ENCODE measurements at regions not wholly inside any gene's neighbourhood (a gene's known extent, or its start where the extent isn't known, plus 50 kb on each side); places are given as distances from the start of the nearest gene placed in this dataset.
"Not testable (repeated sequence)": the region's sequence is repeated elsewhere in the genome, so short reads cannot be mapped to it uniquely, and the experiment has no call there.

DNA sequence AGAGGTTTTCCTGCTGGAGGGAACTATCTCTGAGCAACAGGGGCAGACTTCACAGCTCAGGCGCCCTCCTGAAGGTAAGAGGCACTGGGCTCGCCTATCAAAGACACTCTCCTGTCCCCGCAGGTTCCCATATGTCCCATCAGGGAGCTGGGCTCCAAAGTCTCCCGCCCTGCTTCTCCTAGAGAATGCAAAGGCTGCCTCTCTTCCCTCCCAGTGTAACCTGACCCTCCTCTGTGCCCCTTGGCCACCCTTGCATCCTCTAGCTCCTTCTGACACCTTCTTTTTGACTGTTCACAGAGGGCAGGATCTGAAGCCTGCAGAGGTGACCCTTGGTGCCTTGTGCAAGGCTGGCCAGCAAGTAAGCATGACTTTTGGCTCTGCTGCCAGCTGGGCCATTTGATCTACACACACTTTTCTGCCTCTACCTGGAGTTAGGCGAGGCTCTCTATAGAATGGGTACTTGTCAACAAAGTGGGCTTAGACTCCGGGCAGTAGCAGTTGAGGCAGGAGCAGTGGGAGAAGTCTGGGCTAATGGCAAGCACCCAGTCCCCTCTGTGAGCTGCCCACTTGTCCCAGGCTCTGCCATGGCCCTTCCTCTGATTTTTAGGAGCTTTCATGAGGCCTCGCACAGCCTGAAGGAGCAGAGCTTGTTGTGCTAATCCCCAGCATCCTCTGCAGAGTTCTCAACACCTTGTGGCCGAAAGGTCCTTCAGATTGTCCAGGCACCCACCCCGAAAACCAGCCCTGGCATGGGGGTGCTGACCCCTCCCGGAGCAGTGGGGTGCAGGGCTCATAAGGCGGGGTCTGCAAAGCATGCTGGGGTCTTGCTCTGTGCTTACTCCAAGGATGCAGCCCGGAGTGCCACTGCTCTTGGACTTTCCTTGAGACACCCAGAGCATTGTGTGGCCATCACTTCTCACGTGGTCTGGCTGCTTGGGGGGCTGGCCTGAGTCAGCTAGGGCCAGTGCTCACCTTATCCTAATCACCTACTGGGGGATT, 122.9 kb downstream of the METRNL start:
- TF ChIP-seq EP300 (IDR thresholded peaks at IDR 0.05) (no peak), POLR2A (IDR thresholded peaks at IDR 0.05) (no peak), POLR2AphosphoS5 (IDR thresholded peaks at IDR 0.05) (no peak)
- TF ChIP-seq, protein P1, sequence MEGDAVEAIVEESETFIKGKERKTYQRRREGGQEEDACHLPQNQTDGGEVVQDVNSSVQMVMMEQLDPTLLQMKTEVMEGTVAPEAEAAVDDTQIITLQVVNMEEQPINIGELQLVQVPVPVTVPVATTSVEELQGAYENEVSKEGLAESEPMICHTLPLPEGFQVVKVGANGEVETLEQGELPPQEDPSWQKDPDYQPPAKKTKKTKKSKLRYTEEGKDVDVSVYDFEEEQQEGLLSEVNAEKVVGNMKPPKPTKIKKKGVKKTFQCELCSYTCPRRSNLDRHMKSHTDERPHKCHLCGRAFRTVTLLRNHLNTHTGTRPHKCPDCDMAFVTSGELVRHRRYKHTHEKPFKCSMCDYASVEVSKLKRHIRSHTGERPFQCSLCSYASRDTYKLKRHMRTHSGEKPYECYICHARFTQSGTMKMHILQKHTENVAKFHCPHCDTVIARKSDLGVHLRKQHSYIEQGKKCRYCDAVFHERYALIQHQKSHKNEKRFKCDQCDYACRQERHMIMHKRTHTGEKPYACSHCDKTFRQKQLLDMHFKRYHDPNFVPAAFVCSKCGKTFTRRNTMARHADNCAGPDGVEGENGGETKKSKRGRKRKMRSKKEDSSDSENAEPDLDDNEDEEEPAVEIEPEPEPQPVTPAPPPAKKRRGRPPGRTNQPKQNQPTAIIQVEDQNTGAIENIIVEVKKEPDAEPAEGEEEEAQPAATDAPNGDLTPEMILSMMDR (IDR thresholded peaks at IDR 0.05) = no peak
- WGBS, 5 donors = 84 to 88% (median 87%) methylated on average over 8 to 13 of the region's 13 CpGs
- Histone ChIP-seq H3K4me1 (peaks cover 14 to 57% (median 15%) of the 10 kb centered on the region in 4 donors), H3K27me3 (no peaks in the 10 kb centered on the region), H3K9me3 (no peaks in the 10 kb centered on the region), H3K4me3 (no peak overlapping the region), H3K27ac (peak overlapping the region; percentile 14 to 81 (median 78)), H3K36me3 (no peaks in the 10 kb centered on the region)
- peak in 1 of 2 donors; percentile 25 for DNase-seq
- intact Hi-C loops (cut with DNase I; ENCODE audit: low total_unique reads) = no loop called here

DNA sequence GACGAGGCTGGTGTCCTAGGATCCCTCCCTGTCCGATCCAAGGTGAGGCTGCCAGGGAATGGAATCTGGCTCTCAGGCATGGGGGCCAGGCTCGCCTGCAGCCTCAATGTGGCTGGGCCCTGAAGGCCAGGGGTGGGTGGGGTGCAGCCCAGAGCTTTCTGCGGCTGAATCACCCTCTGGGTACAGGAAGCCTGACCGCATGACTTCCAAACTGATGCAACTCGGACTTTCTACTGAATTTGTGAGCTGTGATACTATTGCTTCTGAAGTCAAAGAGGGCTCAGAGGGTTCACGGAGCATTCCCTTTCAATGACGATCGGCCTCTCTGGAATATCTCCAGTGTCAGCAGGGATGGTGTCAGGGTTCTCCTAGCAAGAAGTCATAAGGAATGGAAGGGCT, 123.7 kb downstream of the METRNL start:
- Histone ChIP-seq H3K4me3 (no peak overlapping the region), H3K27ac (peak overlapping the region; percentile 14 to 81 (median 78)), H3K36me3 (no peaks in the 10 kb centered on the region), H3K27me3 (no peaks in the 10 kb centered on the region), H3K9me3 (no peaks in the 10 kb centered on the region), H3K4me1 (peaks cover 14 to 56% (median 15%) of the 10 kb centered on the region in 4 donors)
- TF ChIP-seq POLR2A (IDR thresholded peaks at IDR 0.05) (no peak), POLR2AphosphoS5 (IDR thresholded peaks at IDR 0.05) (peak in 1 of 3 donors; percentile 19)
- peak in 1 of 2 donors; percentile 37 for DNase-seq
- intact Hi-C loops (cut with DNase I; ENCODE audit: low total_unique reads) = no loop called here
- WGBS, 5 donors = 71 to 81% (median 80%) methylated on average over 8 to 9 of the region's 9 CpGs

DNA sequence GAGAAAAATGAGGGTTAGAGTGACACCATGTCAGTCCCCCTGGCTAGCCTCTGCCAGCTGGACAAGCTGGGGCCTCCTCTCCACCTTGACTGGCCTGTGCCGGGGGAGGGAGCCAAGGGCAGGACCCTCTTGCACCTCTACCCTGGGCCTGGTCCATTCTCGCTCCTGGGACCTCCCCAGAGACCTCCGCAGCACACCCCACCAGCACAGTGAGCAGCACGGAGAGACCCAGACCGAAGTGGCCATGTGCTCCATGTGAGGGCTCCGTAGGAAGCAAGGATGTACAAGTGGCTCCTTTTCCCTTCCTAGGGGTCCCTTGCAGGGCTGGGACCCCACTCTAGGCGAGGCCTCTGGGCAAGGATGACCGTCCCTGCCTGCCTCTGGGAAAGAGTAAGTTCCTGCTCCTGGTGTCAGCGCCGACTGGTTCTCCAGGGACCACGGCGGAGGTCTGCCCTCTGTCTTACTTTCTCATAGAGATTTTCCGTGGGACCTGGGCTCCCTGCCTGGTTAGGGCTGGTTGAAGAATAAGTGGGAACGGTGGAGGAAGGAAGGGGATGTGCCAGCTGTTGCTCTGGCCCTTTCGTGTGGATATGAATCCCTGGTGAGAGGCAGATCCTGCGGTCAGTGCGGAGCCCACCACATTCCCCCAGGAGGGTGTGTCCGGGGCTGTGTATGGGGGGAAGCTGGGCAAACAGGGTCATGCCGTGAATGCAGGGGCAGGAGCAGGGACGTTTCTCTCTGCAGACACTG, 124.2 kb downstream of the METRNL start:
- WGBS, 5 donors = 74 to 82% (median 75%) methylated on average over 16 to 20 of the region's 20 CpGs
- peak overlapping the region in 4 of 5 donors; percentile 67 to 81 (median 78) for H3K27ac ChIP-seq
- no peaks in the 10 kb centered on the region for H3K36me3 ChIP-seq
- DNase-seq = peak in 1 of 2 donors; percentile 25
- H3K9me3 ChIP-seq = no peaks in the 10 kb centered on the region
- H3K27me3 ChIP-seq = no peaks in the 10 kb centered on the region
- TF ChIP-seq POLR2A (IDR thresholded peaks at IDR 0.05) = no peak
- TF ChIP-seq EP300 (IDR thresholded peaks at IDR 0.05) = no peak
- TF ChIP-seq, protein P1 (IDR thresholded peaks at IDR 0.05) = no peak
- TF ChIP-seq POLR2AphosphoS5 (IDR thresholded peaks at IDR 0.05) = no peak
- no peak overlapping the region for H3K4me3 ChIP-seq
- intact Hi-C loops (cut with DNase I; ENCODE audit: low total_unique reads) = no loop called here
- H3K4me1 ChIP-seq = peaks cover 13 to 52% (median 14%) of the 10 kb centered on the region in 4 donors

DNA sequence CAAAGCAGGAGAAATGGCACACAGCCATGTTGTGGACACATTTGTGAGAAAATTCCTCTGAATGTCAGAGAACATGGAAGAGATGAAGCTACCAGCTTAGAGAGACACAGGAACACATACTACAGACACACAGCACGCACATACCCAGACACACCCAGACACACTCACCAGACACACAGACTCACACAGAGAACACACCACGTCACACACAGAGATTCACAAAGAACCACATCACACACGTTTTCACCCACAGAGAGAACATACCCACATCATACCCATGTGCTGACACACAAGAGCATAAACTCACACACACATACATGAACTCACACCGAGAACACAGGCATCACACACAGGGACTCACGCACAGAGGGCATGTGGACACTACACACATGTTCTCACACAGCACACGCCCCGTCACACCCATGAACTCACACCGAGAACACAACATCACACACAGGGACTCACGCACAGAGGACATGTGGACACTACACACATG, 124.9 kb downstream of the METRNL start:
- Histone ChIP-seq H3K9me3 (no peaks in the 10 kb centered on the region), H3K4me3 (no peak overlapping the region)
- WGBS, 5 donors = 81 to 92% (median 89%) methylated on average over 7 to 9 of the region's 9 CpGs

DNA sequence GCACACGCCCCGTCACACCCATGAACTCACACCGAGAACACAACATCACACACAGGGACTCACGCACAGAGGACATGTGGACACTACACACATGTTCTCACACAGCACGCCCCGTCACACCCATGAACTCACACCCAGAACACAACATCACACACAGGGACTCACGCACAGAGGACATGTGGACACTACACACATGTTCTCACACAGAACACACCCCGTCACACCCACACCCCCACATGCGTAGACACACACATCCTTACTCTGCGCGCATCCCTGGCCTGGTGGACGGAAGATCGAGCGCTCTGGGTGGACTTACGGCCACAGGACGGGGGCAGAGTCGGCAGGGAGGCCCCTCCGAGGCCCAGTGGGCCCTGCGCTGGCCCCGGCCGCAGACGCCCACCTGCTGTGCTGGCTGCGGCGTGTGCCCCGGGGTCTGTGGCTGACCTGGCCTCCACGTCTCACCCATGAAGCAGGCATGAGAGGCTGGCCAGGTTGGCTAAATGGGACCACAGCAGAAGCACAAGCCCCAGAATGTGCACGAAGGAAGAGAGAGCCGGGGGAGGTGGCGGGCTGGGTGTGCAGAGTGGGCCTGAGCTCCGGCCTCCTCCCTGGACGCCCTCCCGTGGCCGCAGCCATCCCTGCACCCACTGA, 125.5 kb downstream of the METRNL start:
- 86 to 93% (median 91%) methylated on average over 17 to 27 of the region's 33 CpGs; no CpG with 5 or more reads in 1 of the 5 donors for WGBS, 5 donors

More for the DNA sequence above, 124.9 kb downstream of the METRNL start:
- peaks cover 10 to 46% (median 14%) of the 10 kb centered on the region in 4 donors for H3K4me1 ChIP-seq
- DNase-seq = no peak
- TF ChIP-seq POLR2A (IDR thresholded peaks at IDR 0.05) = no peak
- TF ChIP-seq EP300 (IDR thresholded peaks at IDR 0.05) = no peak
- no peak for TF ChIP-seq POLR2AphosphoS5 (IDR thresholded peaks at IDR 0.05)
- H3K27ac ChIP-seq = peak overlapping the region in 4 of 5 donors; percentile 67 to 81 (median 78)
- no peaks in the 10 kb centered on the region for H3K27me3 ChIP-seq
- intact Hi-C loops (cut with DNase I; ENCODE audit: low total_unique reads) = no loop called here
- no peaks in the 10 kb centered on the region for H3K36me3 ChIP-seq

More for the DNA sequence above, 125.5 kb downstream of the METRNL start:
- H3K4me3 ChIP-seq; H3K27me3 ChIP-seq; H3K9me3 ChIP-seq; DNase-seq; intact Hi-C loops (cut with DNase I; ENCODE audit: low total_unique reads); H3K36me3 ChIP-seq: not testable (repeated sequence)
- Histone ChIP-seq H3K4me1 (peaks cover 10 to 46% (median 14%) of the 10 kb centered on the region in 4 donors), H3K27ac (peak overlapping the region in 1 of 5 donors; percentile 78)

Data from stomach (tissue), 8 donors.